SJCRH30 (cell line): ENCODE measurements at regions not wholly inside any gene's neighbourhood (a gene's known extent, or its start where the extent isn't known, plus 50 kb on each side); places are given as distances from the start of the nearest gene placed in this dataset.
A peak's percentile ranks its signal among the peaks of the same experiment; 100 is the strongest.

ENCODE experiments used
- DNase-seq, 2 experiments: peaks; one replicate each; pipeline ENCODE4 v3.0.0-alpha.2; 2015 to 2020
- H3K27ac ChIP-seq: fragments of 250-450 bp; sonication (Bioruptor Pico); 2 replicates; pipeline ENCODE4 v1.5.1; 2020; ENCODE audit warnings: mild to moderate bottlenecking, moderate library complexity
- H3K27me3 ChIP-seq: fragments of 250-450 bp; sonication (Bioruptor Pico); 2 replicates; pipeline ENCODE4 v1.5.1; 2020; ENCODE audit warnings: mild to moderate bottlenecking, moderate library complexity
- H3K36me3 ChIP-seq: fragments of 250-450 bp; sonication (Bioruptor Pico); 2 replicates; pipeline ENCODE4 v1.5.1; 2020; ENCODE audit warnings: mild to moderate bottlenecking, moderate library complexity
- H3K4me1 ChIP-seq: fragments of 250-450 bp; sonication (Bioruptor Pico); 2 replicates; pipeline ENCODE4 v1.5.1; 2020; ENCODE audit warnings: mild to moderate bottlenecking, moderate library complexity
- H3K4me3 ChIP-seq: fragments of 250-450 bp; sonication (Bioruptor Pico); 2 replicates; pipeline ENCODE4 v1.5.1; 2020; ENCODE audit warnings: mild to moderate bottlenecking, moderate library complexity
- H3K9me3 ChIP-seq: fragments of 250-450 bp; sonication (Bioruptor Pico); replicated peaks from 2 replicates; pipeline ENCODE4 v1.5.1; 2020; ENCODE audit warnings: mild to moderate bottlenecking, moderate library complexity

- no peak overlapping the region for H3K27ac ChIP-seq
- H3K4me1 ChIP-seq, result peaks cover 6% of the 10 kb centered on the region; the same call in 1 of the 2 replicates
- no peaks in the 10 kb centered on the region for H3K9me3 ChIP-seq
- no peak for DNase-seq
- H3K27me3 ChIP-seq, result 0 out of 2 replicates have a peak, but pooled peaks cover 2% of the 10 kb centered on the region
- H3K4me3 ChIP-seq, result no peak overlapping the region
- no peaks in the 10 kb centered on the region for H3K36me3 ChIP-seq
Measured at GRCh38 chr1:48102766-48103165, 105.6 kb upstream of the TRABD2B start.

GRCh38 chr1:48099072-48099773 lies 102.0 kb upstream of the TRABD2B start:
- peaks cover 6% of the 10 kb centered on the region; the same call in 1 of the 2 replicates for H3K4me1 ChIP-seq
- H3K9me3 ChIP-seq, result no peaks in the 10 kb centered on the region
- 0 out of 2 replicates have a peak, but pooled peaks cover 3% of the 10 kb centered on the region for H3K27me3 ChIP-seq
- H3K27ac ChIP-seq, result no peak overlapping the region
- no peak overlapping the region for H3K4me3 ChIP-seq
- no peaks in the 10 kb centered on the region for H3K36me3 ChIP-seq
- DNase-seq, result peak in 1 of 2 experiments; percentile 13

- peak; percentile 65 to 77 for DNase-seq
- H3K4me1 ChIP-seq, result peaks cover 8% of the 10 kb centered on the region
- 0 out of 2 replicates have a peak, but pooled peaks cover 3% of the 10 kb centered on the region for H3K27me3 ChIP-seq
- no peaks in the 10 kb centered on the region for H3K36me3 ChIP-seq
- no peaks in the 10 kb centered on the region for H3K9me3 ChIP-seq
- H3K27ac ChIP-seq, result no peak overlapping the region
- H3K4me3 ChIP-seq, result no peak overlapping the region
Measured at GRCh38 chr1:48093696-48094528, 96.7 kb upstream of the TRABD2B start.

- no peaks in the 10 kb centered on the region for H3K9me3 ChIP-seq
- DNase-seq, result no peak
- no peak overlapping the region for H3K4me3 ChIP-seq
- no peaks in the 10 kb centered on the region for H3K36me3 ChIP-seq
- no peak overlapping the region for H3K27ac ChIP-seq
- H3K27me3 ChIP-seq, result 0 out of 2 replicates have a peak, but pooled peaks cover 3% of the 10 kb centered on the region
- peaks cover 8% of the 10 kb centered on the region for H3K4me1 ChIP-seq
Measured at GRCh38 chr1:48093147-48093546, 96.0 kb upstream of the TRABD2B start.

GRCh38 chr1:48092401-48092800 lies 95.2 kb upstream of the TRABD2B start:
- Histone ChIP-seq H3K4me3 (no peak overlapping the region), H3K36me3 (no peaks in the 10 kb centered on the region), H3K27ac (no peak overlapping the region)

GRCh38 chr1:48089356-48089891 lies 92.2 kb upstream of the TRABD2B start:
- Histone ChIP-seq H3K4me3 (no peak overlapping the region), H3K4me1 (peaks cover 8% of the 10 kb centered on the region), H3K36me3 (no peaks in the 10 kb centered on the region), H3K27me3 (no peaks in the 10 kb centered on the region), H3K9me3 (no peaks in the 10 kb centered on the region), H3K27ac (no peak overlapping the region)
- DNase-seq, result no peak

More at GRCh38 chr1:48092401-48092800, 95.2 kb upstream of the TRABD2B start:
- Histone ChIP-seq H3K4me1 (peaks cover 8% of the 10 kb centered on the region), H3K27me3 (no peaks in the 10 kb centered on the region), H3K9me3 (no peaks in the 10 kb centered on the region)
- no peak for DNase-seq

GRCh38 chr1:48084826-48085225 lies 87.6 kb upstream of the TRABD2B start:
- H3K36me3 ChIP-seq, result no peaks in the 10 kb centered on the region
- H3K4me1 ChIP-seq, result no peaks in the 10 kb centered on the region
- no peaks in the 10 kb centered on the region for H3K27me3 ChIP-seq
- no peaks in the 10 kb centered on the region for H3K9me3 ChIP-seq
- DNase-seq, result no peak
- H3K4me3 ChIP-seq, result no peak overlapping the region
- no peak overlapping the region for H3K27ac ChIP-seq

GRCh38 chr1:48082271-48082962 lies 85.2 kb upstream of the TRABD2B start:
- Histone ChIP-seq H3K9me3 (no peaks in the 10 kb centered on the region), H3K36me3 (no peaks in the 10 kb centered on the region), H3K4me3 (no peak overlapping the region), H3K4me1 (no peaks in the 10 kb centered on the region), H3K27ac (no peak overlapping the region), H3K27me3 (no peaks in the 10 kb centered on the region)
- DNase-seq, result no peak

GRCh38 chr1:48080331-48081255 lies 83.4 kb upstream of the TRABD2B start:
- no peaks in the 10 kb centered on the region for H3K36me3 ChIP-seq
- DNase-seq, result no peak
- no peaks in the 10 kb centered on the region for H3K4me1 ChIP-seq
- no peaks in the 10 kb centered on the region for H3K27me3 ChIP-seq
- H3K4me3 ChIP-seq, result no peak overlapping the region
- H3K9me3 ChIP-seq, result no peaks in the 10 kb centered on the region
- H3K27ac ChIP-seq, result no peak overlapping the region

GRCh38 chr1:48079096-48079495 lies 81.9 kb upstream of the TRABD2B start:
- H3K36me3 ChIP-seq, result no peaks in the 10 kb centered on the region

GRCh38 chr1:48077795-48078222 lies 80.6 kb upstream of the TRABD2B start:
- DNase-seq, result no peak
- Histone ChIP-seq H3K27ac (no peak overlapping the region), H3K27me3 (no peaks in the 10 kb centered on the region), H3K36me3 (no peaks in the 10 kb centered on the region), H3K9me3 (no peaks in the 10 kb centered on the region), H3K4me1 (no peaks in the 10 kb centered on the region), H3K4me3 (no peak overlapping the region)

More at GRCh38 chr1:48079096-48079495, 81.9 kb upstream of the TRABD2B start:
- no peaks in the 10 kb centered on the region for H3K4me1 ChIP-seq
- no peak for DNase-seq
- H3K27me3 ChIP-seq, result no peaks in the 10 kb centered on the region
- H3K4me3 ChIP-seq, result no peak overlapping the region
- no peak overlapping the region for H3K27ac ChIP-seq
- H3K9me3 ChIP-seq, result no peaks in the 10 kb centered on the region

- H3K4me3 ChIP-seq, result no peak overlapping the region
- H3K4me1 ChIP-seq, result no peaks in the 10 kb centered on the region
- H3K36me3 ChIP-seq, result no peaks in the 10 kb centered on the region
- no peak for DNase-seq
- no peaks in the 10 kb centered on the region for H3K9me3 ChIP-seq
- H3K27ac ChIP-seq, result no peak overlapping the region
- no peaks in the 10 kb centered on the region for H3K27me3 ChIP-seq
Measured at GRCh38 chr1:48076017-48076416, 78.8 kb upstream of the TRABD2B start.

GRCh38 chr1:48073798-48074530 lies 76.8 kb upstream of the TRABD2B start:
- Histone ChIP-seq H3K27ac (no peak overlapping the region), H3K4me3 (no peak overlapping the region), H3K36me3 (no peaks in the 10 kb centered on the region), H3K27me3 (no peaks in the 10 kb centered on the region), H3K4me1 (peaks cover 10% of the 10 kb centered on the region), H3K9me3 (no peaks in the 10 kb centered on the region)
- DNase-seq, result no peak
